GM13977 (cell line): ENCODE measurements at regions not wholly inside any gene's neighbourhood (a gene's known extent, or its start where the extent isn't known, plus 50 kb on each side); places are given as distances from the start of the nearest gene placed in this dataset.
"Not testable (repeated sequence)": the region's sequence is repeated elsewhere in the genome, so short reads cannot be mapped to it uniquely, and the experiment has no call there.

Source experiments
- DNase-seq: peaks from one replicate; pipeline ENCODE4 v3.0.0; 2012; ENCODE audit warnings: low spot score
- in situ Hi-C: fragments of 300-500 bp; cut with MboI; formaldehyde crosslinking; loops from one replicate; pipeline ENCODE4 v1.12.0; 2022; ENCODE audit warnings: low sequenced_read_pairs, low pct_unique_long_range_greater_than_20kb, mixed read lengths, inconsistent platforms; ENCODE audit not compliant: unreplicated experiment
- TF ChIP-seq, protein P1 (sequence below): IDR thresholded peaks from 2 replicates; pipeline ENCODE4 v1.5.1; 2012; ENCODE audit warnings: mild to moderate bottlenecking, control low read depth; ENCODE audit not compliant: insufficient read depth; ENCODE audit errors: extremely low read depth, missing control alignments

DNA sequence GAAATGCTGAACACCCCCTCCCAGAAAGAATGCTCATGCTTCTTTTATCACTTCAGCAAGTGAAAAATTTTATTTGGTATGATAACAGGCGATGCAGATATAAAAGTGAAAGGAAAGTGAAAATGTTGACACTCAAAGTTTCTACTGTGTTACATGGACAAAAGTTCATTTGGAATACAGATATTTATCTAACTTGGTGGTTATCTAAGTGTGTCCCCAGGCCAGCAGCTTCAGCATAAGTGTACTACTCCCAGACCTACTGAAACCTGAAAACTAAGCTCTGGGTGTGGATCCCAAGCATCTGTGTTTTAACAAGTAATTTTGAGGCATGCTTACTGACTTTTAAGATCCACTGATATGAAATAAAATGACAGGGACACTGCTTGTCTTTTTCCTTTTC is 157.1 kb upstream of the BCHE start:
- in situ Hi-C loops = no loop called here
- no peak for DNase-seq
- TF ChIP-seq, protein P1, sequence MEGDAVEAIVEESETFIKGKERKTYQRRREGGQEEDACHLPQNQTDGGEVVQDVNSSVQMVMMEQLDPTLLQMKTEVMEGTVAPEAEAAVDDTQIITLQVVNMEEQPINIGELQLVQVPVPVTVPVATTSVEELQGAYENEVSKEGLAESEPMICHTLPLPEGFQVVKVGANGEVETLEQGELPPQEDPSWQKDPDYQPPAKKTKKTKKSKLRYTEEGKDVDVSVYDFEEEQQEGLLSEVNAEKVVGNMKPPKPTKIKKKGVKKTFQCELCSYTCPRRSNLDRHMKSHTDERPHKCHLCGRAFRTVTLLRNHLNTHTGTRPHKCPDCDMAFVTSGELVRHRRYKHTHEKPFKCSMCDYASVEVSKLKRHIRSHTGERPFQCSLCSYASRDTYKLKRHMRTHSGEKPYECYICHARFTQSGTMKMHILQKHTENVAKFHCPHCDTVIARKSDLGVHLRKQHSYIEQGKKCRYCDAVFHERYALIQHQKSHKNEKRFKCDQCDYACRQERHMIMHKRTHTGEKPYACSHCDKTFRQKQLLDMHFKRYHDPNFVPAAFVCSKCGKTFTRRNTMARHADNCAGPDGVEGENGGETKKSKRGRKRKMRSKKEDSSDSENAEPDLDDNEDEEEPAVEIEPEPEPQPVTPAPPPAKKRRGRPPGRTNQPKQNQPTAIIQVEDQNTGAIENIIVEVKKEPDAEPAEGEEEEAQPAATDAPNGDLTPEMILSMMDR = no peak

DNA sequence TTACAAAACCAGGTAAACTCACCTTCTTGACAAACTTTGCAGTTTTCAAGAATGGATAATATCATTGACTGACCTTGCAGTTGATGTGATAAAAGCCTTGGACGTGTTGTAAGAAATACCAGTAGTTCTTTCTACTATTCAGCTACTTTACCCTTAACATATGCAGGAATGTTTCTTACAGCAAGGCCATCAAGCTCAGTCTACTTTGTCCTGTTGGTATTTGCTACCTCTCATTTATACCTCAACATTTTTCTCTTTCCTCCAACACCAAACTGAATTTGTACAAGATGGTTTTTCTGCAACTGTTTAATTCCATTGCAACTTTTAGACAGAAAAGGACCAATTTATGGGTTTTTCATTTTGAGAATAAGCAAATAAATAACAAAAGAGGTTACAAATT is 147.4 kb upstream of the BCHE start:
- in situ Hi-C loops = no loop called here
- no peak for DNase-seq
- TF ChIP-seq, protein P1 = no peak

DNA sequence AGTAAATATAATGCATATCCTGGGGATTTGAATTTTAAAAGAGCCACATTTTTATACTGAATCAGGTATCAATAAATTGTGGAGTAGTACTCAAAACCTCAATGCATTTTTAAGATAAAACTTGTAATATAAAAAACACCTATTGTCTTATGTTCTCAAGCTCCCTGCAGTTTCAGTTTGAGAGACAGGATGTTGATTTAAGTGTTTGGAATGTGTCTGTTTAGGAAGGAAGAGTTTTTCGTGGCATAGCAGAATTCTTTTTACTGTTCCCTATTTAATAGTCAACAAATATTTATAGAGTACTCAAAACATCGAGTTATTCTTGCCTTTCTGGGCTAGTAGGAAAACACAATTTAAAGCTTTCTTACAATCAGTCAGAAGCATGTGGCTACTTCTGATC is 146.1 kb upstream of the BCHE start:
- in situ Hi-C loops = no loop called here
- TF ChIP-seq, protein P1 = no peak
- no peak for DNase-seq

DNA sequence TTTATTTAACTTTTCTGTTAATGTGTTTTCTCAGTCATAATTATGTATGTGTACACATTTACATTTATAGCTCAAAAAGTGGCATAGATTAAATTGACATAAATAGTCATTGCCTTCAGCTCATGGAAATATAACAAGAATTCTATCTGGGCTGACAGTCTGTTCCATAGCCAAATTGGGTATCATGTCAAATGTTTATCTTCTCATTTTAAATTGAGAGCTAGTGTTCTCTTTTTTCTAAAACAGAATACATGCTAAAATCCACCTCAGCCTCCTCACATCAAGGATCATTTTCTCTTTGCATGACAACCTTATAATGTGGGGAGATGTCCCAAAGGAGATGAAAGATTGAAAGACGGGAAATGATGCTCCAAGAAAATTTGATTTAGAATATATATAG is 144.1 kb upstream of the BCHE start:
- in situ Hi-C loops = no loop called here
- TF ChIP-seq, protein P1 = no peak
- no peak for DNase-seq

DNA sequence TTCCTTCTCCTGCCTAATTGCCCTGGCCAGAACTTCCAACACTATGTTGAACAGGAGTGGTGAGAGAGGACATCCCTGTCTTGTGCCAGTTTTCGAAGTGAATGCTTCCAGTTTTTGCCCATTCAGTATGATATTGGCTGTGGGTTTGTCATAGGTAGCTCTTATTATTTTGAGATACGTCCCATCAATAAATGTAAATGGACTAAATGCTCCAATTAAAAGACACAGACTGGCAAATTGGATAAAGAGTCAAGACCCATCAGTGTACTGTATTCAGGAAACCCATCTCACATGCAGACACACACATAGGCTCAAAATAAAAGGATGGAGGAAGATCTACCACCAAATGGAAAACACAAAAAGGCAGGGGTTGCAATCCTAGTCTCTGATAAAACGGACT is 123.6 kb upstream of the BCHE start:
- in situ Hi-C loops = not testable (repeated sequence)

DNA sequence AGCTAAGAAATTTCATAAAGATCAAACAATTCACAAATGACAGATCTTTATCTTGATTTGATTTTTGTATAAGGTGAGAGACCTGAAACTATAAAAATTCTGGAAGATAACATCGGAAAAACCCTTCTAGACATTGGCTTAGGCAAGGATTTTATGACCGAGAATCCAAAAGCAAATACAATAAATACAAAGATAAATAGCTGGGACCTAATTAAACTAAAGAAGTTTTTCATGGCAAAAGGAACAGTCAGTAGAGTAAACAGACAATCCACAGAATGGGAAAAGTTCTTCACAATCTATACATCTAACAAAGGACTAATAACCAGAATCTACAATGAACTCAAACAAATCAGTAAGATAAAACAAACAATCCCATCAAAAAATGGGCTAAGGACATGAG is 116.9 kb upstream of the BCHE start:
- in situ Hi-C loops = no loop called here
- DNase-seq = no peak
- TF ChIP-seq, protein P1 = no peak

More for the DNA sequence above, 123.6 kb upstream of the BCHE start:
- not testable (repeated sequence) for DNase-seq

DNA sequence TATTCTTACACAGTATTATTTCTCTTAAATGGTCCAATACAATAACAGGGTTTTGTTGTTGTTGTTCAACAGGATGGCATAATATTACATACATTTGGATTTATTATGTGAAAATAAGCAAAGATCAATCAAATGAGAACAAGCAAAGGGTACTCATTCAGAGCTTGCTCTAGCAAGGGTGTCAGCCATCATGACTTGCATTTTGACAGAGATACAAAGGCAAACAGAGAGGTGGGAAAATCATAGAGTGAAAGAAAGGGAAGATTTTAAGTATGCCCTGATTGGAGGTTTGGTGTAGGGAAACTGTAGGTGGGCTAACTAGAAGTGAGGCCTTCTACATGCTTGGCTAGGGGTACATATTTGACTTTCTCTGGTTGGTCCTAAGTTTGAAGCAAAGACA is 109.1 kb upstream of the BCHE start:
- DNase-seq = no peak
- in situ Hi-C loops = no loop called here
- TF ChIP-seq, protein P1 = no peak
